DMS53 (cell line): ENCODE measurements at regions not wholly inside any gene's neighbourhood (a gene's known extent, or its start where the extent isn't known, plus 50 kb on each side); places are given as distances from the start of the nearest gene placed in this dataset.

Experiments
- DNase-seq: peaks from one replicate; lab custom pipeline; 2025; lab: John Stamatoyannopoulos, UW

- no peak for DNase-seq
Measured at GRCh38 chr7:131183611-131184119, 144.0 kb upstream of the MKLN1 start.

- DNase-seq, result peak; percentile 45
Measured at GRCh38 chr7:131186816-131187215, 140.9 kb upstream of the MKLN1 start.

- DNase-seq, result peak; percentile 75
Measured at GRCh38 chr7:131188367-131189339, 139.0 kb upstream of the MKLN1 start.

- no peak for DNase-seq
Measured at GRCh38 chr7:131189488-131189887, 138.2 kb upstream of the MKLN1 start.

- DNase-seq, result no peak
Measured at GRCh38 chr7:131190146-131190545, 137.5 kb upstream of the MKLN1 start.

- no peak for DNase-seq
Measured at GRCh38 chr7:131190581-131190980, 137.1 kb upstream of the MKLN1 start.

GRCh38 chr7:131194070-131194865 is 133.4 kb upstream of the MKLN1 start:
- DNase-seq, result no peak

- peak; percentile 70 for DNase-seq
Measured at GRCh38 chr7:131196803-131197202, 130.9 kb upstream of the MKLN1 start.

- peak; percentile 19 for DNase-seq
Measured at GRCh38 chr7:131197920-131198615, 129.6 kb upstream of the MKLN1 start.

- no peak for DNase-seq
Measured at GRCh38 chr7:131202451-131202850, 125.2 kb upstream of the MKLN1 start.

GRCh38 chr7:131203291-131203976 is 124.2 kb upstream of the MKLN1 start:
- DNase-seq, result no peak

- no peak for DNase-seq
Measured at GRCh38 chr7:131208777-131209176, 118.9 kb upstream of the MKLN1 start.

GRCh38 chr7:131210618-131211017 is 117.1 kb upstream of the MKLN1 start:
- DNase-seq, result peak; percentile 24

- DNase-seq, result no peak
Measured at GRCh38 chr7:131211500-131211899, 116.2 kb upstream of the MKLN1 start.

GRCh38 chr7:131212114-131212513 is 115.6 kb upstream of the MKLN1 start:
- DNase-seq, result no peak

- no peak for DNase-seq
Measured at GRCh38 chr7:131218727-131219128, 108.9 kb upstream of the MKLN1 start.

- DNase-seq, result no peak
Measured at GRCh38 chr7:131219312-131220041, 108.2 kb upstream of the MKLN1 start.

- no peak for DNase-seq
Measured at GRCh38 chr7:131221061-131221460, 106.6 kb upstream of the MKLN1 start.

GRCh38 chr7:131222171-131222570 is 105.5 kb upstream of the MKLN1 start:
- peak; percentile 34 for DNase-seq

GRCh38 chr7:131223151-131223550 is 104.5 kb upstream of the MKLN1 start:
- DNase-seq, result no peak

- no peak for DNase-seq
Measured at GRCh38 chr7:131224996-131225395, 102.7 kb upstream of the MKLN1 start.
